H1 (cell line): ENCODE measurements at regions not wholly inside any gene's neighbourhood (a gene's known extent, or its start where the extent isn't known, plus 50 kb on each side); places are given as distances from the start of the nearest gene placed in this dataset.

Experiments
- CTCF ChIA-PET: fragments of 300-600 bp; sonication (Branson Sonifier 250); formaldehyde crosslinking; loops from one replicate; lab custom pipeline; 2021; ENCODE audit not compliant: partially characterized antibody; lab: Charles Lee
- POLR2A ChIA-PET: fragments of 300-600 bp; sonication (Branson Sonifier 250); formaldehyde crosslinking; loops from one replicate; lab custom pipeline; 2021; ENCODE audit warnings: inconsistent platforms; ENCODE audit not compliant: partially characterized antibody; lab: Charles Lee
- DNase-seq, 2 experiments: peaks; one replicate each; pipeline versions ENCODE4 v3.0.0 to v3.0.0-alpha.2; 2010 to 2022; ENCODE audit warnings: low spot score in 2 of 2, low read depth in 1 of 2, mixed read lengths in 1 of 2
- FAIRE-seq: peaks from 2 replicates; lab custom pipeline; 2011; peaks lifted over from hg19 to GRCh38; lab: Jason Lieb, UNC
- H2AFZ ChIP-seq: 2 replicates; pipeline ENCODE4 v1.8.1; 2012; ENCODE audit warnings: low read length, inconsistent platforms
- H2AK5ac ChIP-seq: 2 replicates; pipeline ENCODE4 v1.6.1; 2013; ENCODE audit warnings: low read depth, low read length
- H2BK120ac ChIP-seq: replicated peaks from 2 replicates; pipeline ENCODE3; 2013; ENCODE audit warnings: low read depth, low read length, inconsistent platforms
- H2BK12ac ChIP-seq: 2 replicates; pipeline ENCODE4 v1.6.1; 2013; ENCODE audit warnings: low read depth, low read length
- H2BK15ac ChIP-seq: 2 replicates; pipeline ENCODE4 v1.6.1; 2013; ENCODE audit warnings: low read length
- H2BK20ac ChIP-seq: 2 replicates; pipeline ENCODE4 v1.6.1; 2013; ENCODE audit warnings: low read length
- H2BK5ac ChIP-seq: 2 replicates; pipeline ENCODE4 v1.6.1; 2013; ENCODE audit warnings: low read depth, low read length
- H3K14ac ChIP-seq: 2 replicates; pipeline ENCODE4 v1.6.1; 2013; ENCODE audit warnings: inconsistent platforms; ENCODE audit not compliant: insufficient read length
- H3K18ac ChIP-seq: 2 replicates; pipeline ENCODE4 v1.6.1; 2013; ENCODE audit warnings: low read length; ENCODE audit errors: extremely low read depth
- H3K23ac ChIP-seq: 2 replicates; pipeline ENCODE4 v1.6.1; 2013; ENCODE audit warnings: inconsistent platforms; ENCODE audit not compliant: insufficient read length
- H3K23me2 ChIP-seq: 2 replicates; pipeline ENCODE4 v1.6.1; 2013; ENCODE audit warnings: low read depth, low read length
- H3K27ac ChIP-seq: 2 replicates; pipeline ENCODE4 v1.6.1; 2011; ENCODE audit warnings: low read depth, low read length, inconsistent platforms
- H3K27me3 ChIP-seq, 4 experiments: replicated peaks in 1 of 4; 1 replicate in 1 of 4; 2 replicates in 3 of 4; pipeline versions ENCODE4 v1.6.1 to v1.8.1; 2011 to 2013; ENCODE audit warnings: low read length in 3 of 4, mild to moderate bottlenecking in 3 of 4, inconsistent platforms in 2 of 4, mixed read lengths in 2 of 4, moderate library complexity in 1 of 4; ENCODE audit not compliant: control insufficient read depth in 3 of 4, insufficient read depth in 3 of 4; ENCODE audit errors: extremely low read depth in 1 of 4
- H3K36me3 ChIP-seq, 4 experiments: 2 replicates each; pipeline versions ENCODE4 v1.6.1 to v1.8.1; 2011 to 2013; ENCODE audit warnings: mild to moderate bottlenecking in 4 of 4, low read length in 3 of 4, moderate library complexity in 2 of 4, control low read depth in 1 of 4, inconsistent platforms in 1 of 4; ENCODE audit not compliant: insufficient read depth in 4 of 4, control insufficient read depth in 2 of 4
- H3K4ac ChIP-seq: replicated peaks from 2 replicates; pipeline ENCODE3; 2013; ENCODE audit warnings: low read length, low read depth, mixed read lengths, inconsistent platforms; ENCODE audit not compliant: insufficient read length
- H3K4me1 ChIP-seq, 4 experiments: replicated peaks in 1 of 4; 1 replicate in 1 of 4; 2 replicates in 3 of 4; pipeline versions ENCODE4 v1.6.1 to v1.8.1; 2011 to 2013; ENCODE audit warnings: low read length in 3 of 4, inconsistent platforms in 2 of 4, mixed read lengths in 1 of 4; ENCODE audit not compliant: insufficient read depth in 4 of 4, control insufficient read depth in 3 of 4
- H3K4me2 ChIP-seq, 2 experiments: 2 replicates each; pipeline versions ENCODE4 v1.6.1 to v1.8.1; 2011 to 2013; ENCODE audit warnings: low read depth in 2 of 2, low read length in 2 of 2, control low read depth in 1 of 2, inconsistent platforms in 1 of 2, mild to moderate bottlenecking in 1 of 2; ENCODE audit not compliant: insufficient read depth in 1 of 2
- H3K4me3 ChIP-seq, 4 experiments: fragments of 200-600, 300-600 bp in 1 of 4; sonication (generic), shearing (Covaris generic), sonication (Bioruptor Twin) in 1 of 4; 2 replicates each; pipeline versions ENCODE4 v1.5.1 to v1.8.1; 2011 to 2016; ENCODE audit warnings: low read length in 4 of 4, low read depth in 3 of 4, control low read depth in 2 of 4, inconsistent platforms in 2 of 4, mild to moderate bottlenecking in 2 of 4, mixed read lengths in 1 of 4, moderate library complexity in 1 of 4; ENCODE audit not compliant: insufficient read depth in 2 of 4; ENCODE audit errors: extremely low read depth in 1 of 4
- H3K56ac ChIP-seq: replicated peaks from 2 replicates; pipeline ENCODE3; 2013; ENCODE audit warnings: low read depth, mild to moderate bottlenecking, mixed read lengths, low read length, inconsistent platforms; ENCODE audit not compliant: insufficient read length
- H3K79me1 ChIP-seq: 2 replicates; pipeline ENCODE4 v1.6.1; 2013; ENCODE audit warnings: low read depth, low read length, control low read depth
- H3K79me2 ChIP-seq, 2 experiments: 2 replicates each; pipeline versions ENCODE4 v1.6.1 to v1.8.1; 2012 to 2013; ENCODE audit warnings: low read length in 2 of 2, mild to moderate bottlenecking in 2 of 2, inconsistent platforms in 1 of 2; ENCODE audit not compliant: insufficient read depth in 2 of 2, control insufficient read depth in 1 of 2
- H3K9ac ChIP-seq, 4 experiments: replicated peaks in 1 of 4; 1 replicate in 1 of 4; 2 replicates in 3 of 4; pipeline versions ENCODE4 v1.6.1 to v1.8.1; 2011 to 2013; ENCODE audit warnings: low read depth in 3 of 4, low read length in 3 of 4, control low read depth in 2 of 4, mild to moderate bottlenecking in 2 of 4, moderate library complexity in 2 of 4, inconsistent platforms in 1 of 4; ENCODE audit errors: extremely low read depth in 1 of 4
- H3K9me3 ChIP-seq, 2 experiments: 2 replicates each; pipeline versions ENCODE4 v1.6.1 to v1.8.1; 2012 to 2013; ENCODE audit warnings: mild to moderate bottlenecking in 2 of 2, moderate library complexity in 2 of 2, control low read depth in 1 of 2, inconsistent platforms in 1 of 2, low read depth in 1 of 2, low read length in 1 of 2, mixed read lengths in 1 of 2; ENCODE audit not compliant: insufficient read depth in 2 of 2
- H4K20me1 ChIP-seq, 2 experiments: replicated peaks in 1 of 2; 2 replicates each; pipeline versions ENCODE3 to v1.8.1; 2011 to 2013; ENCODE audit warnings: inconsistent platforms in 2 of 2, low read length in 2 of 2, mild to moderate bottlenecking in 1 of 2; ENCODE audit not compliant: insufficient read depth in 2 of 2, control insufficient read depth in 1 of 2
- H4K5ac ChIP-seq: 2 replicates; pipeline ENCODE4 v1.6.1; 2013; ENCODE audit warnings: low read length, low read depth, mixed read lengths, inconsistent platforms; ENCODE audit not compliant: insufficient read length
- H4K8ac ChIP-seq: 2 replicates; pipeline ENCODE4 v1.8.0; 2013; ENCODE audit warnings: mild to moderate bottlenecking, moderate library complexity, low read length, inconsistent platforms; ENCODE audit not compliant: insufficient read depth; ENCODE audit errors: extremely low read depth
- H4K91ac ChIP-seq: replicated peaks from 2 replicates; pipeline ENCODE3; 2013; ENCODE audit warnings: low read length, mixed read lengths, inconsistent platforms; ENCODE audit not compliant: insufficient read length
- BRCA1 ChIP-seq: IDR thresholded peaks from 2 replicates; pipeline ENCODE4 v1.6.1; 2012; ENCODE audit warnings: low read depth, low read length, improper control_type of control experiment
- CBX5 ChIP-seq: fragments of 300-800, 300-1000 bp; sonication (generic); IDR thresholded peaks from 2 replicates; pipeline ENCODE4 v1.7.1; 2016; ENCODE audit warnings: antibody characterized with exemption, low read length, low read depth
- CHD2 ChIP-seq: IDR thresholded peaks from 2 replicates; pipeline ENCODE4 v1.6.1; 2012; ENCODE audit warnings: low read length, improper control_type of control experiment
- CREB1 ChIP-seq: IDR thresholded peaks from 2 replicates; pipeline ENCODE4 v1.6.1; 2012; ENCODE audit warnings: inconsistent platforms
- NANOG ChIP-seq: IDR thresholded peaks from 2 replicates; pipeline ENCODE4 v1.6.1; 2011; ENCODE audit warnings: low read length, low read depth, mild to moderate bottlenecking, inconsistent platforms; ENCODE audit not compliant: insufficient read depth, poor library complexity, severe bottlenecking
- NRF1 ChIP-seq: IDR thresholded peaks from 2 replicates; pipeline ENCODE4 v1.6.1; 2011; ENCODE audit warnings: mild to moderate bottlenecking, low read depth, low read length, improper control_type of control experiment
- PHF8 ChIP-seq: fragments of 200-600 bp; sonication (generic); conservative IDR thresholded peaks from 2 replicates; pipeline ENCODE4 v1.7.1; 2012; ENCODE audit warnings: low read depth, mild to moderate bottlenecking, inconsistent platforms, low read length, moderate library complexity
- RBBP5 ChIP-seq: IDR thresholded peaks from 2 replicates; pipeline ENCODE4 v1.7.1; 2012; ENCODE audit warnings: low read depth, mild to moderate bottlenecking, inconsistent platforms, low read length, moderate library complexity, borderline replicate concordance
- SP1 ChIP-seq: IDR thresholded peaks from 2 replicates; pipeline ENCODE4 v1.6.1; 2011; ENCODE audit warnings: low read depth, low read length
- SP2 ChIP-seq: IDR thresholded peaks from 2 replicates; pipeline ENCODE4 v1.6.1; 2012; ENCODE audit warnings: mild to moderate bottlenecking, low read length, inconsistent platforms
- SP4 ChIP-seq: IDR thresholded peaks from 2 replicates; pipeline ENCODE4 v1.6.1; 2012; ENCODE audit warnings: low read length, inconsistent platforms
- TAF1 ChIP-seq: IDR thresholded peaks from 2 replicates; pipeline ENCODE4 v1.6.1; 2011; ENCODE audit warnings: mild to moderate bottlenecking, low read depth, low read length
- TAF7 ChIP-seq: optimal IDR thresholded peaks from 2 replicates; pipeline ENCODE3; 2011; ENCODE audit warnings: low read depth, mild to moderate bottlenecking, inconsistent platforms, low read length, moderate library complexity, borderline replicate concordance
- TCF12 ChIP-seq: IDR thresholded peaks from 2 replicates; pipeline ENCODE4 v1.6.1; 2011; ENCODE audit warnings: low read depth, mild to moderate bottlenecking, low read length
- WGBS, 2 experiments: shearing (Covaris generic) in 1 of 2; methylation state at CpG; one replicate each; pipeline versions ENCODE4 v1.1.6 to v1.1.7; 2013 to 2015; ENCODE audit warnings: low lambda C conversion rate in 2 of 2, mixed read lengths in 2 of 2, inconsistent platforms in 1 of 2, low coverage in 1 of 2, missing lambda C conversion rate in 1 of 2; ENCODE audit not compliant: insufficient replicate concordance in 2 of 2, insufficient coverage in 1 of 2, insufficient read length in 1 of 2; ENCODE audit errors: extremely low coverage in 1 of 2, missing lambda C conversion rate in 1 of 2; 5-methylcytosine and 5-hydroxymethylcytosine counted together

GRCh38 chr16:6689643-6690042, 643.0 kb upstream of the RBFOX1 start:
- no peak for FAIRE-seq
- no peak overlapping the region for H4K91ac ChIP-seq
- no peak overlapping the region for H3K27ac ChIP-seq
- ChIA-PET POLR2A (no interaction called here), CTCF (interaction anchor here (0.8 kb wide), 1 partner anchor 632 kb away, joined by 3 read pairs; no protein-coding TSS in a partner anchor)
- H3K56ac ChIP-seq, result no peak overlapping the region
- 57% methylated on average over 5 of the region's 5 CpGs; no CpG with 5 or more reads in 1 of the 2 experiments for WGBS, 2 experiments
- H2BK120ac ChIP-seq, result no peak overlapping the region
- H3K14ac ChIP-seq, result no peak overlapping the region
- no peak overlapping the region for H3K4me2 ChIP-seq
- H2AFZ ChIP-seq, result no peak overlapping the region
- no peak overlapping the region for H2BK12ac ChIP-seq
- H4K20me1 ChIP-seq, result peaks cover 0 to 7% of the 10 kb centered on the region in 2 experiments
- no peak overlapping the region for H3K18ac ChIP-seq
- no peak for DNase-seq
- H3K9ac ChIP-seq, result no peak overlapping the region
- no peak overlapping the region for H2AK5ac ChIP-seq
- no peak overlapping the region for H2BK15ac ChIP-seq
- no peak overlapping the region for H2BK5ac ChIP-seq
- H2BK20ac ChIP-seq, result no peak overlapping the region
- no peak overlapping the region for H4K5ac ChIP-seq
- peaks cover 11% of the 10 kb centered on the region; the same call in 1 of the 2 replicates for H3K23me2 ChIP-seq
- H3K9me3 ChIP-seq, result peaks cover 4 to 6% of the 10 kb centered on the region in 2 experiments; a peak in 2 of 4 replicates
- H3K23ac ChIP-seq, result no peak overlapping the region
- H3K36me3 ChIP-seq, result no peaks in the 10 kb centered on the region
- H3K27me3 ChIP-seq, result no peaks in the 10 kb centered on the region
- no peaks in the 10 kb centered on the region for H3K79me1 ChIP-seq
- H3K4me3 ChIP-seq, result no peak overlapping the region
- H3K79me2 ChIP-seq, result no peaks in the 10 kb centered on the region
- H3K4ac ChIP-seq, result no peak overlapping the region
- TF ChIP-seq SP4 (no peak), CBX5 (no peak), SP2 (no peak), TCF12 (no peak), RBBP5 (no peak), BRCA1 (no peak), SP1 (no peak), TAF1 (no peak), NRF1 (no peak), TAF7 (no peak), PHF8 (no peak), NANOG (no peak), CHD2 (no peak), CREB1 (no peak)
- TF ChIP-seq, all 59 proteins: peak for 0
- Histone ChIP-seq H4K8ac (no peak overlapping the region), H3K4me1 (no peaks in the 10 kb centered on the region)
